ENCODE measurements at regions not wholly inside any gene's neighbourhood (a gene's known extent, or its start where the extent isn't known, plus 50 kb on each side); places are given as distances from the start of the nearest gene placed in this dataset.

- no peak for TF ChIP-seq POLR2AphosphoS5 (IDR thresholded peaks at IDR 0.05)
- TF ChIP-seq POLR2A (IDR thresholded peaks at IDR 0.05): no peak
- TF ChIP-seq CTCF (IDR thresholded peaks at IDR 0.05): no peak
- WGBS: 88% methylated on average over 8 of the region's 8 CpGs
- intact Hi-C loops (cut with DNase I): loop anchor here (5.0 to 10.0 kb wide), 2 partner anchors 44 to 121 kb away; no protein-coding TSS in a partner anchor
- no peaks in the 10 kb centered on the region for H3K27me3 ChIP-seq (replicated peaks; ENCODE audit: insufficient read depth)
- no peak for DNase-seq (ENCODE audit: low spot score)
- no peaks in the 10 kb centered on the region for H3K36me3 ChIP-seq
- H3K27ac ChIP-seq: no peak overlapping the region
- no peaks in the 10 kb centered on the region for H3K9me3 ChIP-seq
- H3K4me3 ChIP-seq: no peak overlapping the region
- peaks cover 10% of the 10 kb centered on the region for H3K4me1 ChIP-seq (replicated peaks)
These were observed 123.1 kb upstream of the MAF start for GRCh38 chr16:79723583-79724168.

DNA sequence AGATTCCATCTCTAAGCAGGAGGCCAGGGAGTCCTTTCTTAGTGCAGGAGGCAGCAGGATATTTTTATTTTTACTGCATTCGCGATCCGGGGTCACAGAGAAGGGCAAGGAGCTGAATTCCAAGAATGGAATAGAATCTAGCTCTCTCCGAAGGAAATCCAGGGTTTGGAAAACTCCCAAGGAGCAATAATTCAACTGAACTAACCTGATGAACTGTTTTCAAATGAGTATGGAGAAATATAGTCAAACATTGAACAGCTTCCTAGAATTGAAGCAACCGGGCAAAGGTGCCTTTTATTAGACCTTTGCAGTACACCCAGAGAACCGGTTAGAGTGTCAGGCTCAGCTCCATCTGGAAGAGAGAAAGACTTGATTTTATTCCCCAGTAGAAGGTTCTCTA, 120.7 kb upstream of the MAF start:
- Histone ChIP-seq H3K4me1 (replicated peaks) (peaks cover 13% of the 10 kb centered on the region), H3K9me3 (no peaks in the 10 kb centered on the region), H3K27me3 (replicated peaks; ENCODE audit: insufficient read depth) (no peaks in the 10 kb centered on the region), H3K36me3 (no peaks in the 10 kb centered on the region), H3K4me3 (no peak overlapping the region), H3K27ac (peak overlapping the region; percentile 7 to 43)
- intact Hi-C loops (cut with DNase I): loop anchor here (5.0 to 10.0 kb wide), 2 partner anchors 46 to 124 kb away; no protein-coding TSS in a partner anchor
- TF ChIP-seq POLR2A (IDR thresholded peaks at IDR 0.05) (no peak), CTCF (IDR thresholded peaks at IDR 0.05) (no peak), POLR2AphosphoS5 (IDR thresholded peaks at IDR 0.05) (no peak)
- 13% methylated on average over 6 of the region's 6 CpGs for WGBS
- DNase-seq (ENCODE audit: low spot score): peak; percentile 30

DNA sequence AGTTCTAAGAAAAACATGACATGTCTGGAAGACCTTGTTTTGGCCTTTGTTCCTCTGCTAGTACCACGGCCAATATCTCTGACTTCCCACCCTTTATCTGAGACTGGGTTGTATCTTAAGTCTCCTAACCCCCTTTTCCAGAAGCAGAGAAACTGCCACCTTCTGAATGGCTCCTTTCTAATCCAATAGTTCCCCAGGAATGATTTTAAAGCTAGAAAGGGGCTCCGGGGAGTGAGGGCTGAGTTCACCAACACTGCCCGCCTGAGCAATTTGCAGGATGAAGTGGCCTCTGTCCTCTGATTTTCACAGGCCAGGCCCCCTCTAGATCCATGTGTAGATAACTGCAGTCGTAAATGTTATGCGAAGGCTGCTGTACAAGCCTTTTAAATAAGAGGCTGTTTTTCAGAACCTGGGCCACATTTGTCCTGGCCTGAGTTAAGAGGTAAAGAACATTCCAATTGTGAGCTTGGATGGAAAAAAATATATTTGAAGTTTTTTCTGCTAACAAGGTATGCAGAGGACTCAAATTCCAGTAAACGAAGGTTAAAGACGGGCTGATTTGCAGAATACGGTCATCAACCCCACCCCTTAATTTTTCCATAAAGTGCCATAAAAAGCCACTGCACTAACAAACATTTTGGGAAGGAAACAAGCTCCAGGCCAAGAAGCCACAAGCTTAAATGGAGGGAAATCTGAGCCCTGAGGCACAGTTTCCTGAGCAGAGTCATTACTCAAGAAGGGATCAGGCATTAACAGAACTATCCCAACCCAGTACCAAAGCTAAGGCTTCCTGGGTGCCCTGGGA, 117.0 kb upstream of the MAF start:
- no peak for DNase-seq (ENCODE audit: low spot score)
- H3K36me3 ChIP-seq: no peaks in the 10 kb centered on the region
- H3K27me3 ChIP-seq (replicated peaks; ENCODE audit: insufficient read depth): no peaks in the 10 kb centered on the region
- WGBS: 20% methylated on average over 8 of the region's 8 CpGs
- no peaks in the 10 kb centered on the region for H3K9me3 ChIP-seq
- TF ChIP-seq POLR2A (IDR thresholded peaks at IDR 0.05): no peak
- intact Hi-C loops (cut with DNase I): loop anchor here (10.0 kb wide), 1 partner anchor 113 kb away; the partner anchor contains the start of gene MAF
- peak overlapping the region; percentile 47 to 52 for H3K27ac ChIP-seq
- peaks cover 16% of the 10 kb centered on the region for H3K4me1 ChIP-seq (replicated peaks)
- no peak overlapping the region for H3K4me3 ChIP-seq

- intact Hi-C loops (cut with DNase I): loop anchor here (10.0 kb wide), 1 partner anchor 112 kb away; the partner anchor contains the start of gene MAF
- Histone ChIP-seq H3K4me1 (replicated peaks) (peaks cover 12% of the 10 kb centered on the region), H3K27me3 (replicated peaks; ENCODE audit: insufficient read depth) (no peaks in the 10 kb centered on the region), H3K4me3 (no peak overlapping the region), H3K36me3 (no peaks in the 10 kb centered on the region), H3K9me3 (no peaks in the 10 kb centered on the region), H3K27ac (peak overlapping the region; percentile 47 to 52)
- no peak for DNase-seq (ENCODE audit: low spot score)
- TF ChIP-seq CTCF (IDR thresholded peaks at IDR 0.05) (no peak), POLR2AphosphoS5 (IDR thresholded peaks at IDR 0.05) (no peak), POLR2A (IDR thresholded peaks at IDR 0.05) (no peak)
- WGBS: 24% methylated on average over 7 of the region's 7 CpGs
These were observed 116.3 kb upstream of the MAF start for GRCh38 chr16:79716645-79717332.

DNA sequence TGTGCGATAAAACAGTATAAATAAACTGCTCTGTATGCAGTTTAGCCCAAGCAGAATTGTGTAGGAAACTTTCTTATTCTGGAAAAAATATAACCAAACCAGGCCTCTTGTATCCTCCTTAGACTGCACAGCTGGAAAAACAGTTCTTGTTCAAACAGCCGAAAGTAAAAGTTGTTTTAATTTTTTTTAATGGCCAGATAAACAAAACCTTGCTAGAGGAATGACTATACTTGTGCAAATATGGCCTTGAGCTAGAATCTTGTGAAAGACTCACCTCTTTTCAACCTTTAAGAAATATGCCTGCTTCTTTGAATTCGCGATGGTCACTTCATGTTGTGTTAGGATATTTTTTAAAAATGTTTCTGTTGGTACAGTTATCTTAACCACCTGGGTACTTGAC, 114.5 kb upstream of the MAF start:
- H3K9me3 ChIP-seq: no peaks in the 10 kb centered on the region
- H3K4me3 ChIP-seq: no peak overlapping the region
- TF ChIP-seq CTCF (IDR thresholded peaks at IDR 0.05) (no peak), POLR2AphosphoS5 (IDR thresholded peaks at IDR 0.05) (peak; percentile 43)
- no peak for DNase-seq (ENCODE audit: low spot score)
- intact Hi-C loops (cut with DNase I): loop anchor here (10.0 kb wide), 1 partner anchor 110 kb away; the partner anchor contains the start of gene MAF
- H3K27me3 ChIP-seq (replicated peaks; ENCODE audit: insufficient read depth): no peaks in the 10 kb centered on the region
- H3K27ac ChIP-seq: peak overlapping the region; percentile 4 to 10
- peaks cover 7% of the 10 kb centered on the region for H3K4me1 ChIP-seq (replicated peaks)
- WGBS: 25% methylated on average over 4 of the region's 4 CpGs
- H3K36me3 ChIP-seq: no peaks in the 10 kb centered on the region
